Stimulated activated CD4-positive, alpha-beta T cell treated with anti-CD3 and anti-CD28 coated beads, Interleukin-1b, Interleukin-23, amount 100 ng/mL, for 4 hours (primary cell): ENCODE measurements at regions not wholly inside any gene's neighbourhood (a gene's known extent, or its start where the extent isn't known, plus 50 kb on each side); places are given as distances from the start of the nearest gene placed in this dataset.

ENCODE experiments used
- DNase-seq, 2 donors: peaks; one replicate each; pipeline ENCODE4 v3.0.0-alpha.2; 2020; ENCODE audit warnings: low read depth in 2 of 2

GRCh38 chr7:25392588-25393338, 164.5 kb upstream of the NPVF start:
- DNase-seq = no peak

GRCh38 chr7:25395976-25396375, 167.7 kb upstream of the NPVF start:
- DNase-seq = no peak

- no peak for DNase-seq
Observed at GRCh38 chr7:25396668-25397067, 168.4 kb upstream of the NPVF start.

GRCh38 chr7:25398418-25398817, 170.1 kb upstream of the NPVF start:
- no peak for DNase-seq

- no peak for DNase-seq
Observed at GRCh38 chr7:25399000-25399750, 170.9 kb upstream of the NPVF start.

- DNase-seq = no peak
Observed at GRCh38 chr7:25402532-25402931, 174.2 kb upstream of the NPVF start.

GRCh38 chr7:25405736-25406135, 177.4 kb upstream of the NPVF start:
- no peak for DNase-seq

- DNase-seq = no peak
Observed at GRCh38 chr7:25407053-25407452, 178.8 kb upstream of the NPVF start.

GRCh38 chr7:25408012-25408687, 179.9 kb upstream of the NPVF start:
- DNase-seq = no peak

GRCh38 chr7:25408876-25409275, 180.6 kb upstream of the NPVF start:
- no peak for DNase-seq

- DNase-seq = no peak
Observed at GRCh38 chr7:25409897-25410636, 181.8 kb upstream of the NPVF start.

- DNase-seq = no peak
Observed at GRCh38 chr7:25420771-25421170, 192.5 kb upstream of the NPVF start.

- no peak for DNase-seq
Observed at GRCh38 chr7:25424113-25424512, 195.8 kb upstream of the NPVF start.

GRCh38 chr7:25424855-25425254, 196.6 kb upstream of the NPVF start:
- DNase-seq = no peak

GRCh38 chr7:25427721-25428120, 199.4 kb upstream of the NPVF start:
- DNase-seq = no peak

- DNase-seq = no peak
Observed at GRCh38 chr7:25429731-25430130, 201.4 kb upstream of the NPVF start.

GRCh38 chr7:25430200-25430931, 202.1 kb upstream of the NPVF start:
- DNase-seq = no peak

- DNase-seq = no peak
Observed at GRCh38 chr7:25431956-25432450, 203.7 kb upstream of the NPVF start.

GRCh38 chr7:25432807-25433206, 204.5 kb upstream of the NPVF start:
- no peak for DNase-seq

GRCh38 chr7:25436413-25436812, 208.1 kb upstream of the NPVF start:
- no peak for DNase-seq

- DNase-seq = no peak
Observed at GRCh38 chr7:25437308-25437707, 209.0 kb upstream of the NPVF start.
